Head of caudate nucleus (tissue), 42 donors: ENCODE measurements at regions not wholly inside any gene's neighbourhood (a gene's known extent, or its start where the extent isn't known, plus 50 kb on each side); places are given as distances from the start of the nearest gene placed in this dataset.
"Not testable (repeated sequence)": the region's sequence is repeated elsewhere in the genome, so short reads cannot be mapped to it uniquely, and the experiment has no call there.

Experiments used
- DNase-seq, 42 donors: peaks; one replicate each; pipeline versions ENCODE4 v3.0.0 to v3.0.0-alpha.2; 2020 to 2021; ENCODE audit warnings: mixed read lengths in 7 of 42
- intact Hi-C: fragments of 100-400 bp; cut with DNase I; formaldehyde crosslinking; loops from one replicate; pipeline ENCODE4 v1.15.0; 2022

- intact Hi-C loops: no loop called here
- no peak for DNase-seq
These were observed 896.5 kb upstream of the PIK3C3 start for GRCh38 chr18:41058351-41059125.

- DNase-seq: no peak
- intact Hi-C loops: no loop called here
These were observed 902.4 kb upstream of the PIK3C3 start for GRCh38 chr18:41052625-41053024.

DNA sequence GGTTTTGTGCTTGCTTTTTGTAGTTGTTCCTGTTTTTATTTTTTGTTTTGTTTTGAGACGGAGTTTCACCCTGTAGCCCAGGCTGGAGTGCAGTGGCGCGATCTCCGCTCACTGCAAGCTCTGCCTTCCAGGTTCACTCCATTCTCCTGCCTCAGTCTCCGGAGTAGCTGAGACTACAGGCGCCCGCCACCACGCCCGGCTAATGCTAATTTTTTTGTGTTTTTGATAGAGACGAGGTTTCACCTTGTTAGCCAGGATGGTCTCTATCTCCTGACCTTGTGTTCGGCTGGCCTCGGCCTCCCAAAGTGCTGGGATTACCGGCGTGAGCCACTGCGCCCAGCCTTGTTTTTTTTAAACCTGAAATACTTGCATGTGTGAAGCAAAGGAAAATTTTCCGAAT, 908.8 kb upstream of the PIK3C3 start:
- DNase-seq, intact Hi-C loops: not testable (repeated sequence)

GRCh38 chr18:41043876-41044275, 911.2 kb upstream of the PIK3C3 start:
- intact Hi-C loops: no loop called here
- no peak for DNase-seq

- intact Hi-C loops: no loop called here
- DNase-seq: no peak
These were observed 912.2 kb upstream of the PIK3C3 start for GRCh38 chr18:41042866-41043265.

GRCh38 chr18:41038071-41038470, 917.0 kb upstream of the PIK3C3 start:
- DNase-seq: no peak
- intact Hi-C loops: no loop called here

DNA sequence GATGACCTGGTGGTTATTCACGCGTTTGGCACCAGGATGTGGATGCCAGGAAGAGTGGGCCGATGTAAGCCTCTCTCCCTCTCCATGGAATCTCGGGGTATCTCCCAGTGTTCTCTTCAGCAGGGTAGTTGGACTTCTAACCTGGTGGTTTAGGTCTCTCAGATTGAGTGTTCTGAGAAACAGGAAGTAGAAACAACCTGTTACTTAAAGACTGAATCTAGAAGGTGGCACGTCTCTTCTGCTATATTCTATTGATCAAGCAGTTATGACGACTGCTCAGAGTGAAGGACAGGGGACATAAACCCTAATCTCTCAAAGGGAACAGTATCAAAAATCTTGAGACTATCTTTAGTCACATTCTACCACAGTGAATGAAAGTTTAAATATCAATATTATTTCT, 918.7 kb upstream of the PIK3C3 start:
- intact Hi-C loops: no loop called here

DNA sequence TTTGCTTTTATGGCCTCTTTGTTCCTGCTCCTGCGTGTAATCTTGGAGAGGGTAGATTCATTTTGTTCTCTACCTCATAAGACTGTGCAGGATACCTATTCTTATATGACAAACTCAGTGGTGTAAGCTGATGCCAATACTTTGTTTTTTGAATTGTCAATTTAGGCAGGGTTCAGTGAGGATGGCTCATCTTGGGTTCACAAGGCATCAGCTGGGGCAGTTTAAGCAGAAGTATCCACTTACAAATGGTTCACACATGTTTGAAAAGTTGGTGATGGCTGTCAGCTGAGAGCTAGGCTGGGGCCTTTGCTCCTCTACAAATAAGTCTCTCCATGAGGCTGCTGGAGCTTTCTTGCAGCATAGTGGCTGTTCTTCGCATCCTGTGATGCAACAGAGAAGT, 920.6 kb upstream of the PIK3C3 start:
- intact Hi-C loops: no loop called here
- DNase-seq: no peak

More for the DNA sequence above, 918.7 kb upstream of the PIK3C3 start:
- DNase-seq: no peak

DNA sequence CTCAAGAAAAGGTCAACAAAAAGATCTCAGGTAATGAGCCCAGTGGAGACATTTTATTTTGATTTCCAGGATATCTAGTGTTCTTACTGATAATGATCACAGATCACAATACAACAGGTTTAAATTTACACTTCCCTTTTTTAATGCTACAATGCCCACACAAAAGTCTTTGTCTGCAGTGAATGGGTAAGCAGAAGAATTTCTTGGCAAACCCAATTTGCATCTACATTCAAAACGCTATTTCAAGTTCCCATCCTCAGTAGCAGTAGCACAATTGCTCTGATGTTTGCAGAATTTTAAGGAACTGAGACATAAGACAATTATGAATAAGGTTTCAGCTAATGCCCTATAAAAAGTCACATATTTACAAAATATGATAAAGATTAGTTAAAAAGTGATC, 929.4 kb upstream of the PIK3C3 start:
- intact Hi-C loops: no loop called here

DNA sequence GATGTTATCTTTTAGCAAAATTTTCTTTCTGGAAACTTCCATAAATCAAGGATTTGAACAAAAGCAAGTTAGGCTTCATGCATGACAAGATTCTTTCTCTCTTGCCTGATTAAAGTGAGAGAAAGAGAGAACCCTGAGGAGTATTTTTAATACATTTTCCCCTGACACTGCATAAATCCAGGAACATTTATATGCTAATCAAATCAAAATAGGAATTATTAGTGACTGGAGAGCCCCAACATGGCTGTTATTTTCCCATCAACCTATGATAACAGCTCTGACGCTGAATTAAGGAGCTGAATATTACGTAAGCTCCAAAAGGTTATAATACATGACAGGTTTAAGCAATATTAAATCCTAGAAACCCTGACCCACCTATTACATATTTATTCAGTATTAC, 930.2 kb upstream of the PIK3C3 start:
- DNase-seq: no peak
- intact Hi-C loops: no loop called here

More for the DNA sequence above, 929.4 kb upstream of the PIK3C3 start:
- DNase-seq: no peak

- intact Hi-C loops: no loop called here
- no peak for DNase-seq
These were observed 932.5 kb upstream of the PIK3C3 start for GRCh38 chr18:41022484-41022883.

- intact Hi-C loops: no loop called here
- DNase-seq: no peak
These were observed 933.9 kb upstream of the PIK3C3 start for GRCh38 chr18:41021089-41021488.

- no peak for DNase-seq
- intact Hi-C loops: no loop called here
These were observed 942.8 kb upstream of the PIK3C3 start for GRCh38 chr18:41012194-41012593.

DNA sequence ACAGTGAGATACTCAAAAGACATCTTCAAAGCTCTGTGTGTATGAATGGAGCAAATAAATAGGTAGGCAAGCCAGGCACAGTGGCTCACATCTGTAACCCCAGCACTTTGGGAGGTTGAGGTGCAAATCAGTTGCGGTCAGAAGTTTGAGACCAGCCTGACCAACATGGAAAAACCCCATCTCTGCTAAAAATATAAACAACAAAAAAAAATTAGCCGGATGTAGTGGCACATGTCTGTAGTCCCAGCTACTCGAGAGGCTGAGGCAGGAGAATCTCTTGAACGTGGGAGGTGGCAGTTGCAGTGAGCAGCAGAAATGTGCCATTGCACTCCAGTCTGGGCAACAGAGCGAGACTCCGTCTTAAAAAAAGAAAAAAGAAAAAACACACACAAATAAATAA, 945.1 kb upstream of the PIK3C3 start:
- intact Hi-C loops: no loop called here
- no peak for DNase-seq

DNA sequence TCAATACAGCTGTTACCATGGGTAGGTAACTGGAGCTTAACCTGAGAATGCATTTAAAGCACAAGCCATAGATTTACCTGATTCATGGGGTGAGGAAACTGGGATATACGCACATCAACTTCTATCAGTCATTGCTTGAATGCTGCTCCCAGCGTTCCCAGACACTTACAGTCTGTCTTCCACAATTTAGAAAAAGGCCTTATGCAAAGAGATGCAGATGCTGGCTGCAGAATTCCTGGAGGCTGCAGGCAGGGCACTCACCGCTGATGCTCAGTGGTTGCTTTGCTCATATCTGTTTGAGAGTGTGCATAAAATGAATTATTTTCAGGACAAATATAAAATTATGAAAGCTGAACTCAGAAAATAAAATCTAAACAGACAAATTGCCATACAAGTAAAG, 950.7 kb upstream of the PIK3C3 start:
- intact Hi-C loops: no loop called here
- DNase-seq: no peak

- DNase-seq: no peak
- intact Hi-C loops: no loop called here
These were observed 959.5 kb upstream of the PIK3C3 start for GRCh38 chr18:40995529-40995928.

DNA sequence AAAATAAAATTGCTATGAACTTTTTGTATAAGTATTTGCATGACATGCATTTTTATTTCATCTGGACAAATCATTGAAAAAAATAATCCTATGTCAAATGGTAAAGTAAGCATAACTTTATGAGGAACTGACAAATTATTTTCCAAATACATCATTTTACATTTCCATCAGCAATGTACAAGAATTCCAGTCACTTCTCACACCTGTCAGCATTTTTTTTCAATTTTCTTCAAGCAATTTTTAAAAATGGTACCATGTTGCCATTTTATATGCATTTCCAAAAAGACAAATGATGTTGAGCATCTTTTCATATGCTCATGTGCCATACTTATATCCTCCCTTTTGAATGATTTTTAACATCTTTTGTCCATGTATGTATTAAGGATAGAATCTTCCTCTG, 961.7 kb upstream of the PIK3C3 start:
- intact Hi-C loops: no loop called here
- no peak for DNase-seq

- intact Hi-C loops: no loop called here
- DNase-seq: no peak
These were observed 967.5 kb upstream of the PIK3C3 start for GRCh38 chr18:40987581-40987980.

DNA sequence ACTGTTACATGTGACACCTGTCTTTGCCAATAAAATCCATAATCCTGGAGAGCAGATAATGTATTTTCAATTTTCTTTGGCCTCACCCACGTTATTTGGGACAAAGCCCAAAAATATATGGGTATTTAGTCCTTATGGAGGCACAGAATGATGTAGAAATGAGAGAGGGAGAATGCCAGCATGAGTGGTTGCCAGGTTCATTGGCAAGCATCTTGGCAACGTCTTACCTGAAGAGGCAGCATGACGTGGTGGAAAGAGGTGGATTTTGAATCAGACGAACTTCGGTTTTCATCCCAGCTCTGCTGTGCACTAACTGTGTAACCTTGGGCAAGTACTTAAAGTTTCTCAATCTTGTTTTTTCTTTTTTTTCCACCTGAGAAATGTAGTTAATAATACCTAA, 969.6 kb upstream of the PIK3C3 start:
- no peak for DNase-seq
- intact Hi-C loops: no loop called here

GRCh38 chr18:40984856-40985255, 970.2 kb upstream of the PIK3C3 start:
- intact Hi-C loops: no loop called here

GRCh38 chr18:40983835-40984234, 971.2 kb upstream of the PIK3C3 start:
- no peak for DNase-seq
- intact Hi-C loops: no loop called here

More at GRCh38 chr18:40984856-40985255, 970.2 kb upstream of the PIK3C3 start:
- no peak for DNase-seq

DNA sequence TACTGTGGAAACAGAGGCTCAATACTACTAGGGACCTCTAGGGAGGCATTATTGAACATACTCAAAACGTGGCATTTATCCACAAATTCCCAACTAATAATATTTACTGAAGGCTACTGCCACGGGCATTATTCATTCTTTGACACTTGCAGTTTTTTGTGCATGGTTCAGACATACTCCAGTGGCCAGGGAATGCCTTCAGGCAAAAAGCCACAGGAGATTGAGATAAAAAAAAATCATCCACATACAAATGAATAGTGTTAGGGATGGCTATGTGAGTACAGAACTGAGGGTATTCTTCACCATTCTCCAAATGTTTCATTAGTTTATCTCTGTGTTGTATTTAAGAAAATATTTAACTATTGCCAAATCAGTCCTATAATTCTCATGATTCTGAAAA, 974.9 kb upstream of the PIK3C3 start:
- DNase-seq: no peak
- intact Hi-C loops: no loop called here
